A673 (cell line): ENCODE measurements at regions not wholly inside any gene's neighbourhood (a gene's known extent, or its start where the extent isn't known, plus 50 kb on each side); places are given as distances from the start of the nearest gene placed in this dataset.

Experiments used
- CTCF ChIP-seq: fragments of 300-800, 200-600 bp; sonication (generic); conservative IDR thresholded peaks from 2 replicates; pipeline ENCODE4 v1.5.1; 2017; ENCODE audit warnings: low read depth, mild to moderate bottlenecking, antibody characterized with exemption, low read length, moderate library complexity, mixed read lengths
- EZH2 ChIP-seq: fragments of 200-600 bp; sonication (generic); IDR thresholded peaks from 2 replicates; pipeline ENCODE4 v1.6.1; 2017; ENCODE audit warnings: borderline replicate concordance, low read depth, mild to moderate bottlenecking, mixed read lengths, antibody characterized with exemption, low read length; ENCODE audit not compliant: poor library complexity, severe bottlenecking

GRCh38 chr21:33135925-33136324 lies 66.0 kb downstream of the OLIG1 start:
- TF ChIP-seq CTCF (no peak), EZH2 (no peak)
